Gastroesophageal sphincter (tissue), 3 donors: ENCODE measurements at regions not wholly inside any gene's neighbourhood (a gene's known extent, or its start where the extent isn't known, plus 50 kb on each side); places are given as distances from the start of the nearest gene placed in this dataset.

Source experiments
- CTCF ChIP-seq, 4 experiments: fragments of 200-600 bp in 2 of 4; fragments of 450-650 bp in 2 of 4; sonication (generic) in 1 of 4; IDR thresholded peaks; one replicate each; pipeline ENCODE4 v1.5.1; 2017 to 2019; ENCODE audit warnings: antibody characterized with exemption in 4 of 4, mild to moderate bottlenecking in 2 of 4, moderate library complexity in 2 of 4
- EP300 ChIP-seq: sonication (generic); formaldehyde crosslinking; IDR thresholded peaks from one replicate; pipeline ENCODE4 v1.6.1; 2017; ENCODE audit warnings: antibody characterized with exemption, mild to moderate bottlenecking
- POLR2A ChIP-seq, 2 donors: fragments of 450-650 bp; IDR thresholded peaks; one replicate each; pipeline ENCODE4 v1.6.1; 2017; ENCODE audit warnings: antibody characterized with exemption in 2 of 2, mild to moderate bottlenecking in 2 of 2, moderate library complexity in 1 of 2
- POLR2AphosphoS5 ChIP-seq: sonication (generic); formaldehyde crosslinking; IDR thresholded peaks from one replicate; pipeline ENCODE4 v1.6.1; 2017; ENCODE audit warnings: antibody characterized with exemption

GRCh38 chr18:1488394-1488793, 583.7 kb downstream of the ADCYAP1 start:
- no peak for TF ChIP-seq CTCF (IDR thresholded peaks at IDR 0.05)
- no peak for TF ChIP-seq POLR2A (IDR thresholded peaks at IDR 0.05)
- no peak for TF ChIP-seq EP300
- TF ChIP-seq POLR2AphosphoS5 = no peak
